ENCODE measurements at regions not wholly inside any gene's neighbourhood (a gene's known extent, or its start where the extent isn't known, plus 50 kb on each side); places are given as distances from the start of the nearest gene placed in this dataset.

DNA sequence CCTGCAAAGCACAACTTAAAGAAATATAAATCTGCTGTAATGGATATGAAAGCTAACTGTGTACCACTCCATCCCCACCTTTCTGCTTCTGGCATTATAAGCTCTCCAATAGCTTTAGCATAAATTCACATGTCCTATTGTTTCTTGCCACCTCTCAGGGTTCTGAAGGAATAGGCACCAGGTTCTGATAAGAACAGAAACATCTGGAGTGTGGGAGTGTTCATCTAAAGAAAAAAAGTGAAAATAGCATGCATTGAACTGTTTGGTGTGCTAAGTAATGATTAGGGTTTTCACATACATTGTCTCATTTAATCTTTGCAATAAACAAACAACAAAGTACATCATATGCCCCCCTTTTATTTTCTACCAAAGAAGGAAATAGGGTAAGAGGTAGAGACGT lies 72.3 kb downstream of the FAM76B start:
- DNase-seq: no peak

DNA sequence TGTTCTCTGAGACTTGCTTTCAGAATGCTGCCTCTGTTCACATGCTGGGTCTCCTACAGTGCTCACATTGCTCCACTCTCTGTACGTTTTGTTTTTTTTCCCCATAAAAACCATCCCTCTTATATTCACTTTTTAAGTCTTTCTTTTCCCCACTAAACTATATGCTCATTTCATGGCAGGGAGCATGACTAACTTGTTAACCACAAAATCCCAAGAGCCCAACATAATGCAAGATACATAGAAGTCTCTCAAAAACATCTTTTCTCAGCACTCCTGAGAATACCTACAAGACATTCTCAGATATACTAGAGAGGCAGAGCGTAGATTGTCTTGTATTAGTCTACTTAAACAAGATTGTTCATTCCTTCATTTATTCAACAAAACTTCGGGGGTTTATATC lies 73.3 kb downstream of the FAM76B start:
- DNase-seq: no peak

DNA sequence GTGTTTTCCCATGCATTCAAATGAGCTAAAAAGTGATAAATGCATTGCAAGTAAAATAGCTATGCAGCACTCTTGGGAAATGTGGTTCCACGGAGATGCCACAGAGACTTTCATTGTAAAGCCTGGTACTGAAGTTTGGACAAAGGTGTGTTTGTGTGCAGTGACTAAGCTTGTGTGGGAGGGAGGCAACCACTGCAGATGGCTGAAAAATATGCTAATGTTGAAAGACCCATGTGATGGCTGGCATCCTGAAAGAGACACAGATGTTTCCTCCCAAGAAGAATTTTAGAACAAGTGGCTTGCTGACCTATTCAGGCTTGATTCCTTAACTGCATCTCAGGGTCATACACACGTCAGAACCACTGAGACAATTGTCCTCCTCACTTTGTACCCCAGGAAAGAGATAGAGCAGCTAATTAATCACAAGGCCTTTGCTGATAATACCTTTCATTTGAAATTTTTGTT lies 73.8 kb downstream of the FAM76B start:
- no peak for DNase-seq

DNA sequence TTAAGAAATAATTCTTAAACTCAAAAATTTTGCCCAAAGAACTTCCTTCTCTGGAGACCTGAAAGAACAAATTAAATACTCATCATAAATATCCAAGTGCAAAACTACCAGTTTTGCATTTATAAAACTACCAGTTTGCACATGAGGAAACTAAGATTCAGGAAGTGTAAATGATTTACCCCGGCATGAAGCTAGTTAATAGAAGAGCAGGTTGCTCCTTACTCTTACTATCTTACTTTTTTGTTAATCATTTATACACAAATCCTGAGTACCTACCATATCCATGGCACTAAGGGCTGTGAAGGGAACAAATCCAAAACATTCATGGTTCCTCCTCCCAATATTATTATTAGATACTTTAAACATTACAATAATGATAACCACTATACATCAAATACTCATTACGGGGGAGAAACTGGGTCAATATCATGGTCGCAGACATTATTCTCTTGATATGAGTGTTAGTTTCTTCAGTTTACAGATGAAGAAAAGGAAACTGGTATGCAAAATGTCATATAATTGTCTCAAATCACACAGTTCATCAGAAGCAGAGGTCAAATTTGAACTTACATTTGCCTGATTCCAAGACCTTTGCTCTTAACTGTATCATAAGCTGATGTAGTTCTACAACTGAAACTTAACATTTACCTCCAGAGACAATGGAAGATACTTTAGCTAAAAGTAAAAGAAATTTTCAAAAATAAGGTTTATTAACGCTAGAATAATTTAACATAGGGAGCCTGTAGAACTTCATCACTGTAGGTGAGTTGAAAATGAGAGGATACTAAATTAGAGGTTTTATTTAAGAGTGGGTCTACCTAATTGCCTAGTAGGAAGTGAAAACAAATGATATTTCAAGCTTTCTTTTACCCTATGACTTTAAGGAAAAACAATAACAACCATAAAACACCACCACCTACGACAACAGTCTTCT lies 74.5 kb downstream of the FAM76B start:
- no peak for DNase-seq

DNA sequence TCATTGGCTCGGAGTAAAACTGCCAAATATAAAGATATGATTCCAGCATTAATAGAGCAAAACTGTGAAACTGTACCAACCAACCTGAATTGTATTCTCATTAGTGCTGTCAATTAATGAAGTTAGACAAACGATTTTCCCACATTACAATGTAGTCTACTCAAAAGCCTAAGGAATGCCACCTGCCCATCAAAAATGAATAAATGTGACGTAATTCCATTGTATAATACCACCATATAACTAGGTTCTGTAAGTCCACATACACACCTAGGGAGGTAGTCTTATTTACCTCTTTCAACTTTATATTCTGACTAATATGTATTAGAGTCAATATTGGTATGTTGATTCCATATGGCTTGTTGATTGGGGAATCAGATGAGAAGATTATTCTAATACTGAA lies 76.2 kb downstream of the FAM76B start:
- DNase-seq: no peak

DNA sequence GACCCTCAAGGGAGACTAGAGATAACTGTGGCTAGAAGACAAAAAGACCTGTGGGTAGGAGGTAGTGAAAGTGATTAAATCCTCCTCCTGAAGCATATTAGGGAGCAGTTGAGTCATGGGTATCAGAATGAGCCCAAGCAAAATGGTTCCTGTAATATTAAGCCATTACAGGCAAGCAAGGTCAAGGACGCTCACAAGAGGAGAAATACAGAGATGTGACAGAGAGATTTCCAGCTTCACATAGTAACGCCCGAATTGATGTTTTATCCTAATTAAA lies 77.7 kb downstream of the FAM76B start:
- no peak for DNase-seq

DNA sequence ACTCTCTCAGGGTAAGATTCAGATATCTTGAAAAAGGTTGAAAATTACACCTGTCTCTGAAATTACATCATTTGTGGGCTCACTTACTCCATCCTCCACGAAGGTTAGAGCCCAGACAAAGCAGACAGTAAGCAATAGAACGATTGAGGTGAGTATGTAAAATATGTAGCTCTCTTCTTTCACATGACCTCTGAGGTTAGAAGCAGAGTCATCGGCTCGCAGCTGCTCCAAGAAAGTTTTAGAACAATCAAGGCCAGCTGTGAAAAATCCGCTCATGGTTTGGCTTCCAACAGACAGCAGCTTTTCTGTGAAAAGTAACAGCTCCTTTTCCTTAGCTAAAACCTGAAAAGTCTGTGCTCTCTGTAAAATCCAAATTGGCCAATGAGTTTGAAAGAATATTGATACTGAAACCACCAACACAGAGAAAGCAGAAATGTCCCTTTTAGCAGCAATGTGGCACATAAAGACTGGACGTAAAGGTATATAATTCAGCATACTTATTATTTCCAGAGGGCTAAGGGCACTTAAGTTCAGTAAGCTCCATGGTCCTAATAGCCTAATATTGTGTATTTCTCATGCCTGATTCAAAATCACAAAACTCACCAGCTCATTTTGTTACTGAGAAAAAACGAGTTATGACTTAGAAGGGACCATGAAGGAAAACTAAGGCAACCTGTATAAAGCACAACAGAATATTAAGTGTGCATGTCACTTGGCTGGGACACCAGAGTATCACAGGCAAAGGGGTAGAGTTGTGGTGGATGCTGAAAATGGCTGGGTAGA lies 78.2 kb downstream of the FAM76B start:
- no peak for DNase-seq

DNA sequence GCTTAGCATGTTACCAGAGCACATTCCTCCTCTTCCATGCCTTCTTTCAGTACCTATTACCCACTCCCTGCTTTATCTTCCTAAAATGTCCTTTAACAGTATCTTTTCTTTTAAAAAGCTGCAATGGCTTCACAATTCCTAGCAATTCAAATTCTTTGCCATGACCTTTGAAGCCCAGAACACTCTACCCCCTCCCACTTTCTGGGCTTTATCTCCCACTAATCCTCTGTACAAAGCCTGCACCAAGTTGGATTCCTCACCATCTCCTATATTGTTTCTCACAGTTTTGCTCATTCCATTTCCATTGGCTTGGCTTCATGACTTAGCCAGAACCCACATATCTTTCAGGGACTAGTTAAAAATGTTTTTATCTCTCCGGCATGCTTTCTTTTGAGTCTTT lies 80.9 kb downstream of the FAM76B start:
- DNase-seq: no peak

DNA sequence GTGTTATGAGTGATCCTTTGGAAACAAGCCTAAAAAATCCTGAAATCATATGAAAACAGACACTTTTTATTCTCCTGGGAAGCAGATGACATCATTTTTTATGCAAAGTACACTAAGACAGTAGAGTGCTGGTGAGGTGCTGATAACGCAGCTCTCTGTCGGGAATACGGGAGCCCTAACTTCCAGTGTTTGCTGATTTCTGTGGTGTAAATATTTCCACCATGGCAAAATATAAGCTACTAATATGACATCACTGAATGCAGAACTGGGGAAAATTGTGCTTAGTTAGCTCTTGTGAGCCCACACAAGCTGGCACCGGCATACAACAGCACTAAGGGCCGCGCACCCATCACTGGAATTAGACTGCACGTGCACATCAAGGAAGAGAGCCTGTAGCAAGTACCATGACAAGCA lies 82.6 kb downstream of the FAM76B start:
- no peak for DNase-seq

DNA sequence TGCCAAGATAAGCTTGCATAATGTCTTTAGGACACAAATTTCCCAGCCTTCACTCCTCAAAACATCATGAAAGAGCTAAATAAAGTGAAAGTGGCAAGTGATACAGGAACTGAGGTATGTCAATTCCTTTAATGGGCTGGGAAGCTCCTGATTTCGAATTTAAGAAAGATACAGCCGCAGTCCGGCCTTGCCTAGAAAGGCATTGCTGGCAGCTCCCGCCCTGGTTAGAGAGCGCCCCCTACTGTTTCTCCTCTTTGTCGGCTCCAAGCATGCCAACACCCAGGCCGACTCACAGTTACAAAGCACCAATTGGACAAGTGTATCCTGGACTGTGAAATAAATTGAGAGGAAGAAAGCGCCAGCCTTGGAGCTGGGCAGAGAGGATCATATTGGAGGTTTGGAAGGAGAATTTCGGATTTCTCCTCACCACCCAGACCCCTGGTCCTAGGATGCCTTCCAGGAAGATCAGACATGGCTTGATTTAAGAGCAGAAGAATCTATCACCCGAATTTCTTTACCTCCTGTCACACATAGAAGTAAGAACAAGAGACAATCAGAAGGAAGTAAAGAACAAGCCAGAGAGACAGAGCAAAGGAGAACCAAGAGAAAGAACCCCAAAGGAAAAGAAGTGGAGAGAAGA lies 84.0 kb downstream of the FAM76B start:
- DNase-seq: peak; percentile 88

DNA sequence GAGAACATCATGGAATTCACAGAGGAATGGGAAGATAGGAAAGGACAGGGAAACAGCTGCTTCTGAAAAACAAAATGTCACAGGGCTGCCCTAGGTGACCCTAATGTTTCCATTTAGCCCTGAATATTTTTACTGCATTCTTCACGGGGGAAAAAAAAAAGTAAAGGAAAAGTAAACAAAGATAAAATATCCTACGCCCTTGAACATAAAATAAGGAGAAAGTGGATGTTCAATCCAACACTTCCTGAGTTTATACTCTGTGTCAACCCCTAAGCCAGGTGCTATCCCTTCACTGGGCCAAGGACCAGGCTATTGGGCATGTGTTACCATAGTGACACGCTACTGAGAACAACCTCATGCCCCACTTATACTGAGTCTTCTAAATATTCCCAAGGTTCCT lies 84.7 kb downstream of the FAM76B start:
- DNase-seq: peak; percentile 23

DNA sequence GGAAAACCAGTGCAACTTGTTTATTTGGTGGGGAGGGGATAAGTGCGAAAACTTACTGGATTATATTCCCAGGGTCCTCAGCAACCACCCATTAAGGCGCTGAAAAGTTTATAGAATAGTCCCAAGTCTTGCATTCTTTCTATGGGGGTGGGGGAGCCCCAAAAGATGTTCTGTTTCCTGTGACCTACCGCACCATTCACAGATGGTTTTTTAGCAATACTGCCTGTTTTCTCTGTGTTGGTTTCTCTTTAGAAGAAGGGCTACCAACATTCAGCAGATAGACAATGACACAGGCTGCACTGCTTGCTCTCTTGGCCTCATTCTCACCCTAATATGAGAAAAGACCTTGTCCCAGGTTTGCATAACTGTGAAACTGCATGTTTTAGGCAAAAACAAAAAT lies 86.5 kb downstream of the FAM76B start:
- DNase-seq: no peak

DNA sequence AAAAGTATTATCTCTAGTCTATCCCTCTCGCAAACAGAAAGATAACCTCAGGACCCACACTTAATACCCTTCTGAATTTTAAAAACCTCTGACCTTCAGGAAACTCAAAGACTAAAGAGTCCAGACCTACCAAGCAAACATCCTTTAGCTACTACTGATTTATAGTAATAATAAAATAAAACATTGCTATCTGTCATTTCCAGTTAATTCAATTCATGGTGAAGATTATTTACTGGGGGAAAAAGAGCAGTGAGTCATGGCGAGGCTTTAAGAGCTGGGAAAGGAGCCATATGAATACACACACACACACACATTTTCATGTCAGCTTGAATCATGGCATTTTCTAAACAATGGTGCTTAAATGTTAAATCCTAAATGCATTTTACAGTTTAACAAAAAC lies 87.1 kb downstream of the FAM76B start:
- no peak for DNase-seq

DNA sequence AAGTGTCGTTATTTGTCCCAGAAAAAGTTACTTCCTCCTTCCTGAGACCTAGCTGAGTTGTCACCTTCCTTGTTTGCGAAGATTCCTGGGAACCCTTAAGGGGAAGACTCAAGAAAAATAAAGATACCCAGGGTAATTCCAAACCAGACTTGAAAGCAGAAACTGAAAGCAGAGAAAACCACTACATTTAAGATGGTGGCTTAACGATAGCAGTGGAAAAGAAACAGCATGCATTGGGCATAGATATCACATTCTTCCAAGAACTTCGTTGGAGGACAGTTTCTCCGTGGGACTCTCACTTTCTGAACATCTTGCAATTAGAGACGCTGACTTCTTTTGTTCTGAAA lies 89.1 kb downstream of the FAM76B start:
- DNase-seq: no peak

DNA sequence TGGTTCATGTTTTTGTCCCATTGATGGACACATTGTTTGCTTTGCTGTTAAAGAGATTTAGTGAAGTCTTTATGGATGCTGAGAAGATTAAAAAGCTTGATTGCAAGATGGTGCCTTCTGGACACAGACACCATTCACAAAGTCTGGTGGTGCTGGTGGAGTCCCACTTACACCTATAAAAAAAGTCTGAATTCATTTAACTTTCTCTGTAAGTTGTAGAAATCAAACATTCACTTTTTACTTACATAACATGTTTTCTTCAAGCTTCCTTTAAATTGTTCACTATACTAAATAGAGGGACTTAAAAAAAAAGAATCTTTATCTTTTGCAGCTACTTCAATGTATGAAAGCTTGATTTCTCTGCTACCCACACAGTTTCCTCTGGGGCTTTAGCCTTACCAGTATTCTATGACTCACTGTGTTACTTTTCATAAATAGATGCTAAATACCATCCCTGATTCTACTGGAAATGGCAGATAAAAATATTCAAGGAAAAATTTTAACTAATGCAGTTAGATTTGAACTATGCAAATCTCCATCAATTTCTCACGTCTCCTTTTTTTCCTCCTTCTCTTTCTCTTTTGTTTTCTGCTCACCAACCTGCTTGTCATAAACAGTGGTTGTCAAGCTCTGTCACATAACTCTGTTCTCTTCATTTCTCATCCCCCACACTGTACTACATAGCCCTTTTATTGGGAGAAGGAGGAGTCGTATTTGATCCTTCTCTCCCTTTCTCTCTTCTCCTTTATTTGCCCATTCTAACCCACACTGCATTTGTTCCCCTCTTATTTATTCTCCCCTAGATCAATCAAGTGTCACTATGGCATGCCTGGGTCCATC lies 89.7 kb downstream of the FAM76B start:
- DNase-seq: no peak

DNA sequence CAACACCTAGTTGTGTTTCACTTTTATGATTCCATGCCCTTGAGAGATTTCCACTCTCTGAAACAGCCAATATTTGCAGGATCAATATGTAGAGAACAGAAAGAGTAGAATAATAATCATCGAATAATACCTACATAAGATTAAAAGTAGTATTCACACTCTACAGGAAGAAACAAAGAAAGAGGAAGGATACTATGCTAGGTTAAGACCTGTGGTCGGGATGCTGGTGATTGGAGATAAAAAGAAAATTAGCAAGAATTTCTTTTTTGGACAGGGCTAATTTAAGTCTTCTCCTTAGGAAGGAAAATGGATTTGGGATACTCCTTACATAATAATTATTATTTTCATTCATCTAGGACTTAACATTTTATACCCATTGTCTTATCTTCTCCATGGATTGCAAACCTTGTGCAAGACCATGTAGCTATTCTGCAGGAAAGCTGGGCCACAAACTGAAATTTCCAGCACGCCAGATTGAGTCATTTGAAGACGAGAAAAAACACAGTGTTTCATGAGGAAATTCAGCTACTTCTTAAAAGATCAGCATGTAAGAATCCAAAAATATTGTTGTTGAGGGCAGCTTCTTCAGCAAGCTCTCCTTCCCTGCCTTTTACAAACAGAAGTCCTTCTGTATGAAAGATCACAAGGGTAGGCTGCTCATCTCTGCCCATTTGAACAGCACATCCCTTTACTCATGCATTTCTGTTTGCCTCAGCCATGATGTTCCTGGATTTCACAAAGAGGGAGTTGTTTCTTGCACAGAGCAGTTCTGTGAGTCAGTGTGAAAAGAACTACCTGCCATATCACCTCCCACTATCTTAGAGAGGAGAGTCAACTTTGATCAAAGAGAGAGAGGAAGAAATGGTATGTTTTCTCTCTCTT lies 90.7 kb downstream of the FAM76B start:
- DNase-seq: no peak

DNA sequence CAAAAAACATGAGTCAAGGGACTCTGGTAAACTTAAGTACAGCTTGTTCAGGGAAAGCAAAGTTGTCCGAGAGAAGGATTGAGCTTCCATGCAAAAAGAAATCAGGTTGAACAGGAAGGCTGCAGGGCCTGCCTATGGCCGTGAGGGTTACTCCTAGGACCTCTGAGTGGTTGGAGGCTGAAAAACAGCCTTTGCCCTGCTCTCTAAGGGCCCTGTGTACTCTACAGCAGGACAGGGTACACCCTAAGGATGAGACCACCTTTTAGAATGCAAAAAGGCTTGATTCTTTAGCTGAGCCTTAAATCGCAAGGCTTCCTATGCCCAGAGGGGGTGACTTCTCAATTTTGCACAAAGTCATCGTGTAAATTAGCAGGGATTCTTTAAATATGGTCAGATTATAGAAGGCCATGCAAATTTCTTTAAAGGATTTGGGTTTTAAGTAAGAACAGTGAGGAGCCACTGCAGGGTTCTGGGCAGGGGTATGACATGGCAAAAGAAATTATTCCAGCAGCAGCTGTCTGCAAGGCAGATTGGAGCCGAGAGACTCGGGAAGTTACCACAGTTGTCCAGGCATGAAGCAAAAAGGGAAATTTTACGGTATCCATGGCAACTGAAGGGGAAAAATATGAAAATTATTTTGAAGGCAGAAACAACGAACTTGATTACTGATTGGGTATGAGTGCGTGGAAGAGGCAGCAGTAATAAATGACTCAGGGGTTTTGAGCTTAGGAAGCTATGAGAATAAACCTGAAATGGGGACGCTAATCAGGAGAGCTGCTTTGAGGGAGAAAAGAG lies 91.8 kb downstream of the FAM76B start:
- no peak for DNase-seq

DNA sequence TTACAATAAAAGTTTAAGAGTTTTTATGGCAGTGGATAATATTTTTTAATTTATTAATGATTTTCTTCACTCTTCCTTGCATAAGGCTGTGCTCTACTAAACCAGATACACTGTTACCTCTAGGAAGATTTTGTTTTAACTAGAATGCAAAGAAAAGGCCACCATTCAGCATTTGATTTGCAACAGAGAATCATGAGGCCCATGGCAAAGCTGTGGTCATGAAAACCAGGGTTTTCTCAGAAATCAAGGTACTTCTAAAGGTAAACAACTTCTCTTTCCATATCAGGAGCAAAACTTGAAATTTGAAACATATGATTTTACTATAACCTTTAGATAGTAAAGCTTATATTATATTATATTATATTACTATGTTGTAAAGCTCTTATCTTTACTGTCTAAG lies 94.4 kb downstream of the FAM76B start:
- no peak for DNase-seq

DNA sequence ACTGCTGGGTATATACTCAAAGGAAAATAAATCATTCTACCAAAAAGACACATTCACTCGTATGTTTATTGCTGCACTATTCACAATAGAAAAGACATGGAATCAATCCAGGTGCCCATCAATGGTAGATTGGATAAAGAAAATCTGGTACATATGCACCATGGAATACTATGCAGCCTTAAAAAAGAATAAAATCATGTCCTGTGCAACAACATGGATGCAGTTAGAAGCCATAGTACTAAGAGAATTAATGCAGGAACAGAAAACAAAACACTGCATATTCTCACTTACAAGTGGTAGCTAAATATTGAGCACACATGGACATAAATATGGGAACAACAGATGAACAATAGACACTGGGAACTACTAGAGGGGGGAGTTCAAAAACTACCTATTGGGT lies 96.3 kb downstream of the FAM76B start:
- DNase-seq: no peak

DNA sequence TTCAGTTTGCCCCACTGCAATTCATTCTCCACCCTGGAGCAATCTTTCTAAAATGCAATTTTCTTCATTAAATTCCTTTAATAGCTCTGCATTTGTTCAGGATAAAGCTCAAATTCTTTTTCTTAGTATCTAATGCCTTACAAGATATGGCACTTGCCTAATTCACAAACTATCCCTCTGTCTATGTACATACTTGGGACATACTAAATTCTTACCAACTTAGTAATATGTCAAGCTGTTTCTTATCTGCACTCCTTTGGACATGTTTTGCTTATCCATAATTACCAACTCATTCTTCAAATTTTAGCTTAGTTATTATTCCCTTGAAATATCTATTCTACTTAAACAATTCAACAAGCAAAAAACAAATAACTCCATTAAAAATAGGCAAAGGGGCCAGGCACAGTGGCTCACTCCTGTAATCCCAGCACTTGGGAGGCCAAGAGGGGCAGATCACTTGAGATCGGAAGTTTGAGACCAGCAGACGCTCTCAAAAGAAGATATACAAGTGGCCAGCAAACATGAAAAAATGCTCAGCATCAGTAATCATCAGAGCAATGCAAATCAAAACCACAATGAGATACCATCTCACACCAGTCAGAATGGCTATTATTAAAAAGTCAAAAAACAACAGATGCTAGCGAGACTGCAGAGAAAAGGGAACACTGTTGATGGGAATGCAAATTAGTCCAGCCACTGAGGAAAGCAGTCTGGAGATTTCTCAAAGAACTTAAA lies 96.9 kb downstream of the FAM76B start:
- DNase-seq: no peak

All from NCI-H1092 (cell line).